ENCODE measurements at regions not wholly inside any gene's neighbourhood (a gene's known extent, or its start where the extent isn't known, plus 50 kb on each side); places are given as distances from the start of the nearest gene placed in this dataset.

DNA sequence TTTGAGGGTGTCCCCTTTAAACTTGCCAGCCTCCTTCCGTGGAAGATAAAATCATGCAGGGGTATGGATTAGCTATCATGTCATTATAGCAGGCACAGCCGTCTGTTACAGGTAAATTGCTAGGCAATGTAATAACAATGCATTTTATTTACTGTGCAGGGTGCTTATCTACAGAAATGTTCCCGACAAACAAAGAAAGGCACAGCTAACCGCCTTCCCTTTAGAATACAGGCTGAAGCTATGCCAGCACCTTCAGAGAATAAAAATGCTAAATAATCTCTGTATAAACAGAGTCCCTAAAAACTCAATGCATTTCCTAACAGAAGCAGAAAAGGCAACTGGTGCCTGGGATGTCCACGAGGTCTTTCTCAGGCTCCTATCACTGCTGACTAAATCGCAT lies 239.2 kb downstream of the SPTSSA start:
- TF ChIP-seq MYC (IDR thresholded peaks at IDR 0.05; ENCODE audit: borderline replicate concordance, low read length), result no peak
- no peak for TF ChIP-seq KDM5A (IDR thresholded peaks at IDR 0.05)
- TF ChIP-seq, protein P1, sequence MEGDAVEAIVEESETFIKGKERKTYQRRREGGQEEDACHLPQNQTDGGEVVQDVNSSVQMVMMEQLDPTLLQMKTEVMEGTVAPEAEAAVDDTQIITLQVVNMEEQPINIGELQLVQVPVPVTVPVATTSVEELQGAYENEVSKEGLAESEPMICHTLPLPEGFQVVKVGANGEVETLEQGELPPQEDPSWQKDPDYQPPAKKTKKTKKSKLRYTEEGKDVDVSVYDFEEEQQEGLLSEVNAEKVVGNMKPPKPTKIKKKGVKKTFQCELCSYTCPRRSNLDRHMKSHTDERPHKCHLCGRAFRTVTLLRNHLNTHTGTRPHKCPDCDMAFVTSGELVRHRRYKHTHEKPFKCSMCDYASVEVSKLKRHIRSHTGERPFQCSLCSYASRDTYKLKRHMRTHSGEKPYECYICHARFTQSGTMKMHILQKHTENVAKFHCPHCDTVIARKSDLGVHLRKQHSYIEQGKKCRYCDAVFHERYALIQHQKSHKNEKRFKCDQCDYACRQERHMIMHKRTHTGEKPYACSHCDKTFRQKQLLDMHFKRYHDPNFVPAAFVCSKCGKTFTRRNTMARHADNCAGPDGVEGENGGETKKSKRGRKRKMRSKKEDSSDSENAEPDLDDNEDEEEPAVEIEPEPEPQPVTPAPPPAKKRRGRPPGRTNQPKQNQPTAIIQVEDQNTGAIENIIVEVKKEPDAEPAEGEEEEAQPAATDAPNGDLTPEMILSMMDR (IDR thresholded peaks at IDR 0.05), result no peak
- no peak for TF ChIP-seq HDAC2 (IDR thresholded peaks at IDR 0.05)
- TF ChIP-seq, protein P2, sequence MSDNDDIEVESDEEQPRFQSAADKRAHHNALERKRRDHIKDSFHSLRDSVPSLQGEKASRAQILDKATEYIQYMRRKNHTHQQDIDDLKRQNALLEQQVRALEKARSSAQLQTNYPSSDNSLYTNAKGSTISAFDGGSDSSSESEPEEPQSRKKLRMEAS (IDR thresholded peaks at IDR 0.05), result no peak
